ENCODE measurements at regions not wholly inside any gene's neighbourhood (a gene's known extent, or its start where the extent isn't known, plus 50 kb on each side); places are given as distances from the start of the nearest gene placed in this dataset.

DNA sequence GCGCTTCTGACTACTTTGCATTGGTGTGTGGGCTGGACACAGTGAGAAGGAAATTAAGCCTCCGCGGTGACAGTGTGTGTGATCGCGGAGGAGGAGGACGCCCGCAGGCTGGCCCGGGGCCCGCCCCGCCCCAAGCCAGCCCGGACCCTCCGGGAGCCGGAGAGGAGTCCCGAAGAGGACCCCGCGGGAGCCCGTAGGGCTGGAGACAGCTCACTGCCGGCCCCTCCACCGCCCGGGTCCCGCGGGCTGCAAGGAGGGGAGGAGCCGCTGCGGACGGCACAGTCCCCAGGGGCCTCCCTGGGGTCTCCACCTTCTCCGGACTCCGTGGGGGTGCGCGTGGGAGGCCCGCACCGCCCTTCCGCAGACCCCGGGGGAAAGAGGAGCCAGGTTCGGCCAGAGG, 146.4 kb upstream of the ERCC6L2 start:
- no peak overlapping the region for H3K56ac ChIP-seq (ENCODE audit: extremely low read depth, insufficient read depth, low read length)
- no TSS peak for BruUV-seq (replicated peaks)
- H3K14ac ChIP-seq (replicated peaks; ENCODE audit: low read depth, low read length), result no peak overlapping the region
- 83% methylated on average over 21 of the region's 34 CpGs; no CpG with 5 or more reads in 1 of the 2 experiments for WGBS, 2 experiments (ENCODE audit: extremely low coverage in 2 of 2, insufficient read length in 1 of 2)
- H3K79me1 ChIP-seq (ENCODE audit: low read depth in 1 of 2, low read length in 2 of 2), result no peaks in the 10 kb centered on the region
- H2AFZ ChIP-seq (replicated peaks; ENCODE audit: low read length, poor library complexity), result no peak overlapping the region
- H3K18ac ChIP-seq (ENCODE audit: low read depth, low read length), result no peak overlapping the region
- H3K27ac ChIP-seq (ENCODE audit: insufficient read depth, low read length), result no peak overlapping the region
- DNase-seq (no peak), ATAC-seq (ENCODE audit: low read depth) (no peak)
- H3K36me3 ChIP-seq (ENCODE audit: control insufficient read depth, insufficient read depth, low read length), result no peaks in the 10 kb centered on the region
- ChIA-PET CTCF (no interaction called here), POLR2A (ENCODE audit: unreplicated experiment) (no interaction called here)
- peaks cover 3% of the 10 kb centered on the region for H3K9me3 ChIP-seq (ENCODE audit: control insufficient read depth, insufficient read depth, low read length)
- H2BK120ac ChIP-seq (ENCODE audit: low read depth, low read length), result no peak overlapping the region
- H3K4me2 ChIP-seq (ENCODE audit: low read depth, low read length), result no peak overlapping the region
- H3K27me3 ChIP-seq (ENCODE audit: control insufficient read depth, insufficient read depth, low read length), result peaks cover 9% of the 10 kb centered on the region
- H3K4me1 ChIP-seq (ENCODE audit: control insufficient read depth, insufficient read depth, low read length), result peaks cover 6% of the 10 kb centered on the region; the same call in 1 of the 2 replicates
- H2BK20ac ChIP-seq (ENCODE audit: low read depth, low read length), result no peak overlapping the region
- intact Hi-C loops (cut with micrococcal nuclease) (loop anchor here (5.0 kb wide), 1 partner anchor 212 kb away; the partner anchor contains the start of gene PTCH1), dilution Hi-C loops (cut with HindIII; ENCODE audit: low sequenced_read_pairs, unreplicated experiment) (no loop called here), in situ Hi-C loops (cut with MboI; ENCODE audit: low sequenced_read_pairs) (loop anchor here (25.0 kb wide), 1 partner anchor 483 kb away; no protein-coding TSS in a partner anchor)
- no peak overlapping the region for H2BK5ac ChIP-seq (ENCODE audit: low read depth, low read length, poor library complexity, severe bottlenecking)
- no peak overlapping the region for H3K4ac ChIP-seq (ENCODE audit: low read depth, low read length)
- no peak overlapping the region for H3K23ac ChIP-seq (ENCODE audit: low read depth, low read length)
- no peak overlapping the region for H3K9ac ChIP-seq (ENCODE audit: low read depth, low read length)
- H3K9me1 ChIP-seq (ENCODE audit: insufficient read depth, low read length), result no peaks in the 10 kb centered on the region
- no peak overlapping the region for H4K5ac ChIP-seq (ENCODE audit: low read depth, low read length)
- H4K91ac ChIP-seq (ENCODE audit: insufficient read depth, low read depth, low read length), result no peak overlapping the region
- TF ChIP-seq CHD1 (IDR thresholded peaks at IDR 0.05; ENCODE audit: low read depth, low read length) (no peak), MXI1 (IDR thresholded peaks at IDR 0.05; ENCODE audit: borderline replicate concordance, low read depth, low read length) (no peak), CEBPB (IDR thresholded peaks at IDR 0.05; ENCODE audit: low read depth, low read length) (no peak), FOS (IDR thresholded peaks at IDR 0.05; ENCODE audit: low read depth, low read length) (no peak), POLR2A (IDR thresholded peaks at IDR 0.05; ENCODE audit: low read depth, low read length) (no peak), SMC3 (IDR thresholded peaks at IDR 0.05; ENCODE audit: low read depth, low read length) (no peak), RAD21 (IDR thresholded peaks at IDR 0.05; ENCODE audit: low read length) (no peak), BHLHE40 (IDR thresholded peaks at IDR 0.05; ENCODE audit: low read depth, low read length) (no peak), MAFK (IDR thresholded peaks at IDR 0.05; ENCODE audit: low read depth, low read length) (no peak), RFX5 (IDR thresholded peaks at IDR 0.05; ENCODE audit: low read depth, low read length) (no peak), MAZ (IDR thresholded peaks at IDR 0.05; ENCODE audit: borderline replicate concordance, low read depth, low read length) (no peak)
- TF ChIP-seq, protein P1, sequence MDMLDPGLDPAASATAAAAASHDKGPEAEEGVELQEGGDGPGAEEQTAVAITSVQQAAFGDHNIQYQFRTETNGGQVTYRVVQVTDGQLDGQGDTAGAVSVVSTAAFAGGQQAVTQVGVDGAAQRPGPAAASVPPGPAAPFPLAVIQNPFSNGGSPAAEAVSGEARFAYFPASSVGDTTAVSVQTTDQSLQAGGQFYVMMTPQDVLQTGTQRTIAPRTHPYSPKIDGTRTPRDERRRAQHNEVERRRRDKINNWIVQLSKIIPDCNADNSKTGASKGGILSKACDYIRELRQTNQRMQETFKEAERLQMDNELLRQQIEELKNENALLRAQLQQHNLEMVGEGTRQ (IDR thresholded peaks at IDR 0.05; ENCODE audit: low read depth, low read length), result no peak
- TF ChIP-seq, protein P2, sequence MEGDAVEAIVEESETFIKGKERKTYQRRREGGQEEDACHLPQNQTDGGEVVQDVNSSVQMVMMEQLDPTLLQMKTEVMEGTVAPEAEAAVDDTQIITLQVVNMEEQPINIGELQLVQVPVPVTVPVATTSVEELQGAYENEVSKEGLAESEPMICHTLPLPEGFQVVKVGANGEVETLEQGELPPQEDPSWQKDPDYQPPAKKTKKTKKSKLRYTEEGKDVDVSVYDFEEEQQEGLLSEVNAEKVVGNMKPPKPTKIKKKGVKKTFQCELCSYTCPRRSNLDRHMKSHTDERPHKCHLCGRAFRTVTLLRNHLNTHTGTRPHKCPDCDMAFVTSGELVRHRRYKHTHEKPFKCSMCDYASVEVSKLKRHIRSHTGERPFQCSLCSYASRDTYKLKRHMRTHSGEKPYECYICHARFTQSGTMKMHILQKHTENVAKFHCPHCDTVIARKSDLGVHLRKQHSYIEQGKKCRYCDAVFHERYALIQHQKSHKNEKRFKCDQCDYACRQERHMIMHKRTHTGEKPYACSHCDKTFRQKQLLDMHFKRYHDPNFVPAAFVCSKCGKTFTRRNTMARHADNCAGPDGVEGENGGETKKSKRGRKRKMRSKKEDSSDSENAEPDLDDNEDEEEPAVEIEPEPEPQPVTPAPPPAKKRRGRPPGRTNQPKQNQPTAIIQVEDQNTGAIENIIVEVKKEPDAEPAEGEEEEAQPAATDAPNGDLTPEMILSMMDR (conservative IDR thresholded peaks at IDR 0.05; ENCODE audit: low read depth, low read length), result no peak
- no peak overlapping the region for H4K8ac ChIP-seq (ENCODE audit: low read depth in 2 of 2, low read length in 2 of 2)
- no peaks in the 10 kb centered on the region for H4K20me1 ChIP-seq (ENCODE audit: insufficient read depth, low read length)
- no peak overlapping the region for H2AK5ac ChIP-seq (ENCODE audit: low read depth, low read length)
- no peak overlapping the region for H2BK15ac ChIP-seq (ENCODE audit: low read depth, low read length)
- no peak overlapping the region for H2AK9ac ChIP-seq (replicated peaks; ENCODE audit: low read depth, low read length, poor library complexity)
- no peak overlapping the region for H3K4me3 ChIP-seq (ENCODE audit: insufficient read depth, low read depth, low read length)
